GM23338 (cell line): ENCODE measurements at regions not wholly inside any gene's neighbourhood (a gene's known extent, or its start where the extent isn't known, plus 50 kb on each side); places are given as distances from the start of the nearest gene placed in this dataset.

Experiments
- ATAC-seq: fragments of 200-7000 bp; cut with Tn5 transposase; 3 replicates; pipeline ENCODE4 v1.9.1; 2020
- DNase-seq: peaks from one replicate; pipeline ENCODE4 v3.0.0-alpha.2; 2015; ENCODE audit warnings: low spot score
- H2AFZ ChIP-seq: fragments of 200-600 bp; sonication (generic); 2 replicates; pipeline ENCODE4 v1.8.0; 2016; ENCODE audit warnings: antibody characterized with exemption, mild to moderate bottlenecking, moderate library complexity
- H3F3A ChIP-seq: fragments of 200-600 bp; sonication (generic); replicated peaks from 2 replicates; pipeline ENCODE4 v1.8.0; 2017; ENCODE audit warnings: antibody characterized with exemption, mixed run types, low read depth
- H3K27ac ChIP-seq: fragments of 200-600 bp; sonication (generic); 2 replicates; pipeline ENCODE4 v1.6.1; 2016; ENCODE audit warnings: low read depth
- H3K27me3 ChIP-seq: fragments of 200-600 bp; sonication (generic); 2 replicates; pipeline ENCODE4 v1.8.0; 2016; ENCODE audit warnings: mild to moderate bottlenecking, mixed run types, moderate library complexity; ENCODE audit not compliant: insufficient read depth
- H3K36me3 ChIP-seq: fragments of 200-600 bp; sonication (generic); 2 replicates; pipeline ENCODE4 v1.8.0; 2016; ENCODE audit warnings: mild to moderate bottlenecking; ENCODE audit not compliant: insufficient read depth
- H3K4me1 ChIP-seq: fragments of 200-600 bp; sonication (generic); 2 replicates; pipeline ENCODE4 v1.8.0; 2016; ENCODE audit warnings: mild to moderate bottlenecking, moderate library complexity; ENCODE audit not compliant: insufficient read depth
- H3K4me2 ChIP-seq: fragments of 200-600 bp; sonication (generic); 2 replicates; pipeline ENCODE4 v1.7.1; 2017; ENCODE audit warnings: mixed run types
- H3K4me3 ChIP-seq: fragments of 200-600 bp; sonication (generic); 2 replicates; pipeline ENCODE4 v1.6.1; 2016; ENCODE audit warnings: mixed run types
- H3K79me2 ChIP-seq: fragments of 200-600 bp; sonication (generic); replicated peaks from 2 replicates; pipeline ENCODE4 v1.8.0; 2017; ENCODE audit warnings: mild to moderate bottlenecking; ENCODE audit not compliant: insufficient read depth
- H3K9me2 ChIP-seq: fragments of 200-600 bp; sonication (generic); 2 replicates; pipeline ENCODE4 v1.8.0; 2017; ENCODE audit not compliant: insufficient read depth
- H4K20me1 ChIP-seq: fragments of 200-600 bp; sonication (generic); replicated peaks from 2 replicates; pipeline ENCODE4 v1.8.0; 2017; ENCODE audit warnings: mild to moderate bottlenecking; ENCODE audit not compliant: insufficient read depth
- H3K27ac Mint-ChIP-seq: 2 replicates; pipeline ENCODE4 v1.8.0; 2020; ENCODE audit warnings: inconsistent platforms, mild to moderate bottlenecking, moderate library complexity, mixed read lengths
- H3K27me3 Mint-ChIP-seq: 3 replicates; pipeline ENCODE4 v1.8.0; 2022; ENCODE audit warnings: low read depth, mild to moderate bottlenecking, moderate library complexity, mixed read lengths, inconsistent platforms; ENCODE audit not compliant: insufficient read depth, poor library complexity
- H3K36me3 Mint-ChIP-seq: 3 replicates; pipeline ENCODE4 v1.8.0; 2021; ENCODE audit warnings: low read depth, mild to moderate bottlenecking, inconsistent platforms, moderate library complexity, mixed read lengths
- H3K4me1 Mint-ChIP-seq: 3 replicates; pipeline ENCODE4 v1.8.0; 2020; ENCODE audit warnings: mild to moderate bottlenecking, inconsistent platforms, mixed read lengths
- H3K4me3 Mint-ChIP-seq: 3 replicates; pipeline ENCODE4 v1.8.0; 2021; ENCODE audit warnings: moderate library complexity, mild to moderate bottlenecking, inconsistent platforms, mixed read lengths
- H3K9me3 Mint-ChIP-seq: 3 replicates; pipeline ENCODE4 v1.8.0; 2020; ENCODE audit warnings: moderate library complexity, mild to moderate bottlenecking, inconsistent platforms, mixed read lengths
- CREB1 ChIP-seq: fragments of 250-450 bp; sonication (Bioruptor Pico); IDR thresholded peaks from 2 replicates; pipeline ENCODE4 v1.5.0; 2020; ENCODE audit warnings: low read depth, mild to moderate bottlenecking, moderate library complexity
- CTCF ChIP-seq, 2 experiments: fragments of 200-600 bp in 1 of 2; sonication (generic) in 1 of 2; conservative IDR thresholded peaks; 2 replicates each; pipeline versions ENCODE4 v1.5.1 to v1.6.1; 2016 to 2017; ENCODE audit warnings: antibody characterized with exemption in 2 of 2, low read depth in 2 of 2, mild to moderate bottlenecking in 2 of 2, moderate library complexity in 1 of 2
- EZH2 ChIP-seq: fragments of 200-600 bp; sonication (generic); IDR thresholded peaks from one replicate; pipeline ENCODE4 v1.8.0; 2017; ENCODE audit warnings: antibody characterized with exemption, mild to moderate bottlenecking, low read depth; ENCODE audit not compliant: unreplicated experiment
- EZH2phosphoT487 ChIP-seq: fragments of 200-600 bp; sonication (generic); IDR thresholded peaks from one replicate; pipeline ENCODE4 v1.8.1; 2018; ENCODE audit warnings: antibody characterized with exemption; ENCODE audit not compliant: unreplicated experiment
- JUNB ChIP-seq: IDR thresholded peaks from one replicate; pipeline ENCODE4 v1.6.1; 2016; ENCODE audit warnings: antibody characterized with exemption; ENCODE audit not compliant: unreplicated experiment
- NANOG ChIP-seq: IDR thresholded peaks from 2 replicates; pipeline ENCODE4 v1.6.1; 2016; ENCODE audit warnings: antibody characterized with exemption, borderline replicate concordance
- POLR2AphosphoS5 ChIP-seq: IDR thresholded peaks from 2 replicates; pipeline ENCODE4 v1.6.1; 2016; ENCODE audit warnings: antibody characterized with exemption, low read depth
- REST ChIP-seq: IDR thresholded peaks from one replicate; pipeline ENCODE4 v1.6.1; 2018; ENCODE audit warnings: antibody characterized with exemption; ENCODE audit not compliant: unreplicated experiment
- STAT1 ChIP-seq: IDR thresholded peaks from one replicate; pipeline ENCODE4 v1.6.1; 2016; ENCODE audit warnings: antibody characterized with exemption; ENCODE audit not compliant: unreplicated experiment
- ZNF331 ChIP-seq: fragments of 250-450 bp; sonication (Bioruptor Pico); IDR thresholded peaks from 2 replicates; pipeline ENCODE4 v1.5.0; 2020; ENCODE audit warnings: low read depth, mild to moderate bottlenecking, moderate library complexity
- ZNF462 ChIP-seq: fragments of 250-450 bp; sonication (Bioruptor Pico); IDR thresholded peaks from 2 replicates; pipeline ENCODE4 v1.5.0; 2020; ENCODE audit warnings: mild to moderate bottlenecking, moderate library complexity

- Mint-ChIP-seq H3K4me1 (peaks cover 35% of the 10 kb centered on the region), H3K27ac (peak overlapping the region; percentile 8; the same call in 1 of the 2 replicates), H3K4me3 (no peak overlapping the region), H3K27me3 (no peaks in the 10 kb centered on the region), H3K9me3 (no peaks in the 10 kb centered on the region), H3K36me3 (no peaks in the 10 kb centered on the region)
- Histone ChIP-seq H3K4me1 (peaks cover 28% of the 10 kb centered on the region), H3K9me2 (no peaks in the 10 kb centered on the region), H4K20me1 (no peaks in the 10 kb centered on the region), H3K4me3 (no peak overlapping the region), H3K79me2 (no peaks in the 10 kb centered on the region), H3K36me3 (no peaks in the 10 kb centered on the region), H2AFZ (no peak overlapping the region), H3K4me2 (peak overlapping the region; percentile 22), H3K27me3 (no peaks in the 10 kb centered on the region), H3F3A (no peaks in the 10 kb centered on the region), H3K27ac (no peak overlapping the region)
- peak; percentile 34 for ATAC-seq
- DNase-seq = peak; percentile 24
- TF ChIP-seq ZNF462 (CRISPR knock-in tag) = peak; percentile 37; the same call in 1 of the 2 replicates
- no peak for TF ChIP-seq EZH2
These were observed 495.9 kb upstream of the FAM241A start for GRCh38 chr4:111649308-111649707.

GRCh38 chr4:111650146-111650545 is 495.1 kb upstream of the FAM241A start:
- H3F3A ChIP-seq = no peaks in the 10 kb centered on the region
- H3K9me2 ChIP-seq = no peaks in the 10 kb centered on the region
- no peaks in the 10 kb centered on the region for H3K27me3 ChIP-seq
- H3K4me1 Mint-ChIP-seq = peaks cover 35% of the 10 kb centered on the region
- H3K27me3 Mint-ChIP-seq = no peaks in the 10 kb centered on the region
- H3K4me2 ChIP-seq = peak overlapping the region; percentile 22
- H3K27ac ChIP-seq = peak overlapping the region; percentile 76
- H4K20me1 ChIP-seq = no peaks in the 10 kb centered on the region
- ATAC-seq = peak; percentile 54
- no peak overlapping the region for H3K27ac Mint-ChIP-seq
- peak overlapping the region; percentile 9 for H3K4me3 ChIP-seq
- H2AFZ ChIP-seq = no peak overlapping the region
- no peaks in the 10 kb centered on the region for H3K79me2 ChIP-seq
- no peaks in the 10 kb centered on the region for H3K36me3 Mint-ChIP-seq
- peaks cover 28% of the 10 kb centered on the region for H3K4me1 ChIP-seq
- H3K4me3 Mint-ChIP-seq = peak overlapping the region; percentile 14; the same call in 1 of the 3 replicates
- peak; percentile 34 for DNase-seq
- no peaks in the 10 kb centered on the region for H3K36me3 ChIP-seq
- no peaks in the 10 kb centered on the region for H3K9me3 Mint-ChIP-seq
- TF ChIP-seq JUNB (no peak), CTCF (conservative IDR thresholded peaks at IDR 0.05; ENCODE audit: low read depth in 2 of 2) (no peak), ZNF331 (CRISPR knock-in tag) (no peak), STAT1 (no peak), REST (no peak), EZH2 (no peak), NANOG (no peak), CREB1 (CRISPR knock-in tag) (no peak), EZH2phosphoT487 (no peak), POLR2AphosphoS5 (no peak)
